Middle frontal gyrus (tissue), 1 donor: ENCODE measurements at regions not wholly inside any gene's neighbourhood (a gene's known extent, or its start where the extent isn't known, plus 50 kb on each side); places are given as distances from the start of the nearest gene placed in this dataset.

Experiments used
- DNase-seq: peaks from one replicate; pipeline ENCODE4 v3.0.0-alpha.2; 2015; ENCODE audit warnings: low spot score; ENCODE audit errors: extremely low spot score

DNA sequence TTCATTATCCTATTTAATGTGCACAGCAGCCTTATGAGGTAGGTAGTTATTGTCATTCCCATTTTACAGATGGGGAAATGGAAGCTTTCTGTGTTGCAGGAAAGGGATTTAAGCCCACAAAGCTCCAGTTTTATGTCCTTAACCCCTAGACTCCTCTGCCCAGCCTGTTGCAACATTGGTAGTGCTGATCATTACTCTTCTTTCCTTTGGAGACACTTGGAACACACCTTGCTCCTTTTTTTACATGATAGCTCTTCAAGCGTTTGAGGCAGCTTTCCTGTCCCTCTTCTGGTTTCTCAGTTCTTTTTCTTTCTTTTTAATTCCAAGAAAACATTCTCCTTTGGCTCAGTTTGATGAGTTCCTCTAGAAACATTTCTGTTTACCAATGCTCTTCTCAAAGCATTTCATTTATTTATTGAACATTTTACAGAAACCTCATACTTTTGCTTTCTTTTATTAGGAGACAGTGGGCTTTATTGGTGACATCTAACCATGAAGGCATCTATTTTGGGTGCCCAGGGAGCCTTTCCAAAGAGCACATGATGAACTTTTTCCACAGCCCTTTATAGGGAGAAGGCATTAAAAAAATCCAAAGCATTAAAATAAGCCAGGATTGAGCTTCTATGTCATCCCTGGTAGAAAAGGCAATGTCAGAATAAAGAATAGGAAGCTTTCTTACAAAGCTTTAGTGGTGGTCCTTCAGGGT is 218.0 kb downstream of the TMEM38B start:
- no peak for DNase-seq

DNA sequence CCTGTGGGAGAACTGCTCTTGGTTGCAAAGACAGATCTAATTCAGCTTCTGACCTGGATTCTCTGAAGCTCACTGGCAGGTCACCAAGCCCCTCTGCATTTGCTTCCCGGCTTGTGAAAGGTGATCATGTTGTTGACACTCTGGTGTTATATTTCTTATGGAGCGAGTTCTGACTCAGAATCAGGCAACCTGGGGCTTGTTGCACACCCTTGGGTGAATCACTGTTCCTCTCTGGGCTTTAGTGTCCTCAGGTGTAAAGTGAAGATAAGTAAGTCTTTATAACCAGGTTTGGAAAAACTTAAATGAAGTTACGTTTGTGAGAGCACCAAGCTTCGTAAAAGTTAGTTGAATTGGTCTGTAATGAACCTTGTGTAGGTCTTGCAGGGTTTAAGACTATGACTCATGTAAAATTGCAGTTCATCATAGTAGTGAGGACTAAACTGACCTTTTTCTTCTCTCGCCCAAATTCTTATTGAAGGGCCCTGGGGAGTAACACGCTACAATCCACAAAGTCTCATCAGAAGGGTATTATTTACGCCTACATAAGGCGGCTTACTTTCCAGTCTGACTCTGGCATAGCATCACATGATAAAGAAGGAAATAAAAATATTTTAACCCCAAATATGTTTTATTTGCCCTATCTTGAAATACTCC is 218.6 kb downstream of the TMEM38B start:
- DNase-seq: no peak

DNA sequence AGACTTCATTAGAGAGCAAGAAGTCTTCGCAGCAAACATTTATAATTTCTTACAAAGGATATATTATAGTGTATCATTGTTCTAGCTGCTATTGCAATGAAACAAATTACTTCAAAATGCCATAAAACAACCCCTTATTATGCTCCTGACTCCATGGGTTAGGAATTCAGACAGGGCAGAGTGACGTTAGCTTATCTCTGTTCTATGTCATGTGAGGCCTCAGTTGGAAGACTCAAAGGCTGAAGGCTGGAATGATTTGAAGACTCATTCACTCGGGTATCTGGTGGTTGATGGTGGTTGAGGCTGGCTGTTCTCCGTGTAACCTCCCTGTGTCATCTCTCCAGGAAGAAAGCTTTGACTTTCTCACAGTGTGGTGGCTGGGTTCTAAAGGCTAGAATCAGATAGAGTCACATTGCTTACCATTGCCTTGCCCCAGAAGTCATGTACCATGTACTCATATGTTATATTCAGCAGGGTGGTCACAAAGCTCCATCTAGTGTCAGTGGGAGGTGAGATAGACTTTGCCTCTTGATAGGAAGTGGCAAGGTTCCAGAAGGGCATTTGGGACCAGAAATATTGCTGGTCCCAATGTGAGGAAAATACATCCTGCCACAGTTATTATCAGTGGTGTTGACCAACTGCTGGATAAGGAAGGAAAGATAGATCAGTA is 226.9 kb downstream of the TMEM38B start:
- DNase-seq: no peak

DNA sequence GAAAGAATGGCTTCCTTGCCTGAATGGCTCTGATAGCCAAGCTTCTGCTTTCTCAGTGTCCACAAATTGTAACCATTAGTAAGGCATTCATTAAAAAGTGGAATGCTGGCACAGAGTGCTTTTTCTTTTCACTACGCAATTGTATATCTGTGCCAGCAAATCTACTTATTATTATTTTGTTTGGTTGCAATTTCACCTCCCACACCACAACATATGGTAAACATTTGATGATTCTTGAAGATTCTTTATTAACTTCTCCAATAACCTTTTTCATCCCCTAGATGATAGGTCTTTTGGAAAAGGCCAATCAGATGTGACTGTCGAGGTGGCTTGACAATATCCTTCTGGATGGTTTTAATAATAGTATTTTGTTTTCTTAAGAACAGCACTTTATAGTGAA is 234.1 kb downstream of the TMEM38B start:
- no peak for DNase-seq

DNA sequence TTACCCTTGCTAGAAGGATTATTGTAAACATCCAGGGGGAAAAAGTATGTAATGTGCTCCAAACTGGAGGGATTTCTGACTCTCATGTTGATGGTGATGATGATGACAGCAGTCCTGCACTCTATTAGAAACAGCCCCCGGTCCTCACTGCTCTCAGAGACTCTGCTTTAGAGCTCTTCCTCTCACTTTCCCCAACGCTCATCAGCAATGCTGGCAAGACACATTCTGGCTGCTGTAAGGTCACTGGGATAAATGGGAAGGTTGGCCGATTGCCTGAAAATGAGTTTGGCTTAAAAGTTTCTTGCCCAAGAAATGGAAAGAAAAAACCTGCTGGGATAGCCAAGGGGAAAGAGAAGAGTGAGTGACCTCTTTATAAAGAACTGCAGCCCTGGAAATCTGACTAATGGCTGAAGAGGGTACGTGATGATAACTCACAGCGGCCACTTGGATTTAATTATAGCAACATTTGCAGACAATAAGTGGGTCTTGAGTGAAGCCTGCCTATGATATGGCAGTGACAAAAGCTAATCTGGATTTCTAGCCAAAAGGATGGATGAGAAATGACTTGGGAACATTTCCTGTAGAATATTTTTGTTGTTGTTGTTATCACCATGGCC is 235.8 kb downstream of the TMEM38B start:
- no peak for DNase-seq

DNA sequence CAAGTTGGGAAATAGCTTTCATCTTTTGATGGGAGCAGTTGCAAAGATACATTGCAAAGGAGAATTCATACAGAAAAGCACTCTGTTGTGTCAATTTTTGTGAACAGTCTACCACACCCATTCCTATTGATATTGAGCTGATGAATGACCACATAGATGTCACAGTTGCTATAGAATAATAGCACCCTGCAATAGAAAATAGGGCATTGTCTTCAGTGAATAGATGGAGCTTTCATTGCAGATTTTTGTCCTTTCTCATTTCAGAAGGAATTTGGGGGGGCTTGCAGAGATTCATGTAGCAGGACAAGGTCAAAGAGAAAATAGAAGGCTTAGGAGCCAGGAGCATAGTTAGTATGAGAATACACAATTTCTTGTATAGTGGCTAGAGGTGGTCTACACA is 237.9 kb downstream of the TMEM38B start:
- no peak for DNase-seq

DNA sequence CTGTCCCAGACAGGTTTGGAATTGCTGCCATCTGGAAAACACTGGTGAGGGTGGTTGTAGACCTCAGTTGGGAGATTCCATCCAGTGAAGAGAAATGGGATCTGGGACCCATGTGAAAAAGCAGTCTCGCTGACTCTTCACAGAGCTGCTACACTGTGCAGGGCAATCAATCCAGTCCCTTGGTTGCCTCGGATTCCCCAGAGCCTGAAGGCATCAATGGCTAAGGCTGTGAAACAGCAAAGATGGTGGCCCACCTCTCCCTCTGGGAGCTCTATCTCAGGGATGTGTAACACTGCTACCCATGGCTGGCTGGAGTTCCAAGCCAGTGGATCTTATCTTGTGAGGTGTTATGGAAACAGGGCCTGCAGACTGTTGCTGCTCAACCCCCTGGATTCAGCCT is 256.1 kb downstream of the TMEM38B start:
- no peak for DNase-seq

DNA sequence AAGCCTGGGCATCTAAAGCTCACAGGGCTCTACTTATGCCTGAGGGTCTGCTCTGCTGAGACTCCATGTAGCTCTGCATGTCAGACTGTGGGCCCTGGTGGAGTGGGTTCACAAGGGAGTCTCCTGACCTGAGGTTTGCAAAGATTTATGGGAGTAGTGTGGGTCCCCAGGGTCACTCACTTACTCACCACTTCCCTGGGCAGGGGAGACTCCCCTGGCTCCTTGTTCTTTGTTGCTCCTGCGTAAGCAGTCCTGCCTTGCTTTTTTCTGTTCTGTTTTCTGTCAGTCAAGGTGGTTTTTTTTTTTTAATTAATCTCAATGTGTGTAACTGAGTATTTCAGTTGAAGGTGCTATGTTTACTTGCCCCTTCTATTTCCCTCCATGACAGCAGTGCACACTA is 256.6 kb downstream of the TMEM38B start:
- no peak for DNase-seq

DNA sequence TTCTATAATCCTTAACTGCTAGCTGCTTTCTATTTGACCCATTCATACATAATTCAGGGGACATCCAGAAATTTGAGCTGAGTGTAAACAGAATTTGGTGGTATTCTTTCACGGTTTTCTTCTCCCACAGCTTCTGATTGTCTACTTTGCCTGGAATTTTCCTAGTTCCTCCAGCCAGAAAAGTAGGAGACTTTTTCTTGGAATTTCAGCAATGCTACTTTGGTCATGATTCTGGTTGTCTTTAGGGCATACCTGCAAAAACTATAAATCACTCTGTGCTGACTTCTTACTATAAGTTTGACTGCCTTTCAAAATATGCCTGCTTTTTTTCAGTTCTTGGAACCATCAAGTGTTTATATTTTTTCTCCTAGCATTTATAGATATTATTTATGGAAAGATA is 260.2 kb downstream of the TMEM38B start:
- no peak for DNase-seq

DNA sequence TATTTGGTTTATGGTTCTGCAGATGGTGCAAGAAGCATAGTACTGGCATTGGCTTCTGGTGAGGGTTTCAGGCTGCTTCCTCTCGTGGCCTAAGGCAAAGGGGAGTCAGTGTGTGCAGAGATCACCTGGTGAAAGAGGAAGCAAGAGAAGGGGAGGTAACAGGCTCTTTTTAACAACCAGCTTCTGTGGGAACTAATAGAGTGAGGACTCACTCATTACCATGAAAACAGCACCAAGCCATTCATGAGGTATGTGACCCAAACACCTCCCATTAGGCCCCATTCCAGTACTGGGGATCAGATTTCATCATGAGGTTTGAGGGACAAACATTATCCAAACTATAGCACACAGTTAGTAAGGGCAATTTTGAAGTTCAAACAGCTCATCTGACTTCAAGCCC is 263.5 kb downstream of the TMEM38B start:
- no peak for DNase-seq

DNA sequence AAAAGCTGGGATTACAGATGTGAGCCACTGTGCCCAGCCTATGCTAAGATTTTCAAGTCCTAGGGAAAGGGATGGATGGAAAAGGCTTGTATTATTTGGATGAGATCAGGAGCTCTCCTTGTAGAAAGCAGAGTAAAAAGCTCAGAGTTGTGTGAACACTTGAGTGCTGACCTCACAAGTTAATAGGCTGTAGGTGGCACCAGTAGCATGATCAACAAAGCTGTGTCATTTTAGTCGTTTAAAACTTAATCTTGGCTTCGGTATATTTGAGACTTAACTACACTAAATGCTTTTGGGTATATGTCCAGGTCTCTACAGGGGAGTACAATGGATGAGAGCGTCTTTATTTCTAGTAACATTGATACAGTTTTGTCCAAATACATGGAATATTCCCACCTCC is 264.2 kb downstream of the TMEM38B start:
- DNase-seq: no peak

DNA sequence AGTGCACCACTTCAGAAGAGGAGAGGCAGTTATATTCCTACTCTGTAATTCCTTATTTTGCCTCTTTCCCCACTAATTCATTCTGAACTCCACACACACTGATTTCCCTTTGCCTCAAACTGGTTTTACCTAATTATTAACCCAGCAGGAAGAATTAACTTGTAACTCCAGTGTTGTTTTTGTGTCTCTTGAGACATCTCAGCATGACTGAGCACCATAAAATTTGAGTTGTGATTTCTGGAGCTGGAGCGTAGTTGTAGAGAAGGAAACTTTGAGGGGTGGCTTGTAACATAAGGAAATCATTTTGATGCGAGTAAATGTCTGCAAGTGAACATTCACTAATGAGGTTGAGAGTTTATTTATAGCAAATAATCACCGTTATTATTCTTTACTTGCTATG is 265.2 kb downstream of the TMEM38B start:
- DNase-seq: no peak

DNA sequence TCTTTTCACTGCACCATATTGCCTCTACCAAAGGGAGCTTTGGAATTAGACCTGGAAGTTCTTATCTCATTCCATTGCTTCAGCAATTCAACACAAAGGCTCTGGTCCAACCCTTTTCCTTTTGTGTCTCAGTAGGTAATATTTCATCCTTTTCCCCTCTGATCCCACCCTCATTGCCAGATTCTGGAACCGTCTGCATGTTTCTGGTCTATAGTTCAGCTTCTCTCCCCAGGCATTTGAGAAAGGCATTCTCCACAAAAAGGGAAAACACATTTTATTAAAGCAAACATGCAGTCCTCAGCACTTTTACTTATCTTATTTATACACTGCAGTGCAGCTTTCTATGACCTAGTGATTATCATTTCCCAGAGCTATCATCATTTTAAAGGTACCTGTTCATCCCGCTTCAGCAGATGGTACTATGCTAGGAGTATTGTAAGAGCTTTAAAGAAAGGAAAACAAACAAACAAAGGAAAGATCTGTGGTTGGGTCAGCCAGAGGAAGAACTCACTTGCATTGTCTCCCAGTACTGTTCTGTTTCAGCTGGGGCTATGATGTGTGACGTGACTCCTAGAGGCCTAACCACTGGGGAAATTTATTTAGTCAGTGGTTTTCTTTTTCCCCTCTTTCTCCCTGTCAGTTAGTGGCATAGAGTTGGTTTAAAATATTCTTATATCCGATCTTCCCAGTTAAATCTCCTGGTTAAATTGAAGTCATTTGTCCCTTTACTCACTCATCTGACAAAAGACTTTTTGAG is 269.2 kb downstream of the TMEM38B start:
- no peak for DNase-seq

DNA sequence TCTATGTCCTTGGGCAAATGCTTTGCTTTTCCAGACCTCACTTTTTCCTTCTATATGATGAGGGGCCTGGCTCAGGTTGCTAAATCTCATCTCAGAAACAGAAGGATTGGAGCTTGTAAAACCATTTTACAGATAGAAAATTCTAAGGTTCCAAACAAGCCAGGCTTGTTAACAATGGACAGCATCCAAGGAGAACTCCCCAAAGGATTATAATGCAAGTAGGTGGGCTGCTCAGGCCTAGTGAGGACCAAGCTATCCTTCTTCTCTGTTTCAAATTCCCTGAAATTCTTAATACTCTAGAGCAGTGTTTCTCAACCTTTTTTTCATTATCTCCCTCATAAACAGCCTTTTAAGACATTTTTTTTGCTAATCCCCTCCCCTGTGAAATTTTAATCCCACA is 269.8 kb downstream of the TMEM38B start:
- DNase-seq: no peak

DNA sequence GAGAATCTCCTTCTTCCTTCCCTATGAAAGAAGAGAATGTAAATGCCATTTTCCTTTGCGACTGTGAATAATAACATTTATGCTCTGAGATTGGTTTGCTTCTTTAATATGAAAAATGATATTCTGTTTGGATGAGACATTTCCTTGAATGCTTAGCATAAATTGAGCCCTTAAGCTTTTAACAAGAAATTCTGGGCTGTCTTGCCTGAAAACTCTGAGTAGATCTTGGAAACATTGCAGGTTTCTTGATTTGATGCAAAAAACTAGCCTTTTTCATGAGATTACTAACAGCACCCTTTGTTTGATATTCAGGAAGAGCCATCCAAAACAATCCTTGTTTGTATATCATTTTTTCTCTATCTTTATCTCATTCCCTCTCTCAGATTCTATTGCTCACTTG is 272.5 kb downstream of the TMEM38B start:
- DNase-seq: no peak

DNA sequence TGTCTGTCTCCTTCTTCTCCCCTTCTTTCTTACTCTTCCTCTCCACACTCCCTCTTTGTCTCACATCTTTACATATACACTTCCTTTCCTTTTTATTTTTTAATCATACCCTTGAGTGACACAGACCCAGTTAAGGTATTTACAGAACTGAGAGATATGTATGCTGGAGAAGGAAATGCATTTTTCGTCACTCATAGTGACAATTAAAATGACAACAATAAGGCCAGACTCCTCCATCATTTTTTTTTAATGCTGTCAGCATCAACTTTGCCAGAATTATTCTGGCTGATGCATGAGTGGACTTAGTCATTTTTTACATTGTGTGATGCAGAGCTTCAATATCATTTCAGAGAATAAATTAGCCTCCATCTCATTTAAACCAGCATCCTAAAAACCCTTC is 272.9 kb downstream of the TMEM38B start:
- no peak for DNase-seq

DNA sequence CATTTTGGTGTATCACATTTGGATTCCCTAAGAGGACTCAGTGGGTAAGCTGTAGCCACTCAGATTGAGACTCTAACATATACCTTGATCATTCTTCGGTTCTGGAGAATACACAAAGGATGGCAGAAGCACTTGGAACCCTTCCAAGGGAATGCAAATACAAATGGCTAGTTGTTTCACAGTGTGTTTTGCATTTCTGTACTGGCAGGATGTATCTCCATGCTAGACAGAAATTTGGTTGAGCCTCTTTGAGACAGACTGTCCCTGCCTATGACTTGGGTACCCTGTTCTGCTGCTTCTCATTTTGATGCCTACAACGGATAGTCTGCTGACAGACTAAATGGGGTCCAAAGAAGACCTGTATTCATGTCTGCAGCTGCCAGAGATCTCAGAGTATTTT is 273.5 kb downstream of the TMEM38B start:
- no peak for DNase-seq

DNA sequence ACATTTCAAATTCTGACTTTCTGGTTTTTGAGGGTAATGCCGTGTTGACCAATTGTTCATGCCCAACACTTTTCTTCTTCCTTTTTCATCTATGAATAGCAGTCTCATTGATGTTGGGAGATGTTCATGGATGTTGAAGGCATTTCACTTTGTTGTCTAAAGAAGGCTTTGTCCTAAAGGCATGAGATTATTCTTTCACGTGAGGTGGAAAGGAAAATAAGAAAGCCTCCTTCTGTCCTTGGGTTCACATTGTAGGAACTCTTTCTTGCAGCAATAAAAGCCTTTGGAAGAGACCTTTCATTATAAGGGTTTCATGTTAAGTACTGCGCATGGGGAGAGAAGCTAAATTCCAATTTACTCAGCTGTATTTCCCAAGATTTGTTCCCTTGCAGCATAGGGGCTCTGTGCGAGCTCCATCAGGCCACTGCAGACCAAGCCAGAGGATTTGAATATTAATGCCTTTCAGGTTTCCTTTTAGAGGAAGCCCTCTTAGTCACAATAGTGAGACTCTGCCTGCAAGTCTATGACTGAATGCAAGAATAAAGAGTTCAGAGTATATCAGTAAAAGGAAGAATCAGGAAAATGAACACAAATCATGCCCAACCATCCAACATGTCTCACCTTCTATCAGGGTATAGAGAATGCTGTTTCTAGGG is 274.6 kb downstream of the TMEM38B start:
- no peak for DNase-seq

DNA sequence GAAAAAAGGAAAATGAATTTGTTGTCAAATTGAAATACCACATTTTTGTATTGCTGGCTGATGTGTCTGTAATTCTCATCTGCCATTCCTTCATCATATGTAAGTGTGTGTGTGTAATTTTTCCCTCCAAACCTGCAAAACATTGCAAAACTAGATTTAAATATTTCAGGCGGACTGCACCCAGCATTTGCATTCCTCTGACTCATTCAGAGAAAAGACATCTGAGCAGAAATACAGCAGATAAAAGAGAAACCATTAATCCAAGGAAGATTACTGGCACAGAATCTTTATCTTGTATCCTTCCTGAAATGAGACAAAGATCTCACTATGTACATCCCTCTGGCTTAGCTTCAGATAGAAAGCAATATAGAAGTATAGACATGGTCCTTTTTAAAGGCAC is 275.3 kb downstream of the TMEM38B start:
- no peak for DNase-seq

DNA sequence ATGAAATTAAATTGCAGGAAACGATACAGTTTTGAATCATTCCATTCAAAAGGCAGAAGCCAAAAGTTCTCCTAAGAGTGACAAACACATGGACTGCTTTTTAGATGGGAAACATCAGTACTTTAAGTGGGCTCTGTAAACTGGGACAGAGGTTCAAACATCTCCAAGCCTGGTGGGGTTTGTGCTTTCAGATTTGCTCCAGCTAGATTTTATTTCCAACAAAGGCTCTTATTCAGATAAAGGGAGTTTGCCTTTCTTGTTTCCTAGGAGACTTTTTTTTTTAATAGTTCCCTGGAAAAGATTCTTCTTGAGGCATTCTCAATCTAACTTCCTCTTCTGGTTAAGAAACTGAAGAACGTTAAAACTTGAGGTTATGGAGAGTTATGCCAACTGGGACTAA is 277.6 kb downstream of the TMEM38B start:
- no peak for DNase-seq
